B cell (primary cell): ENCODE measurements at regions not wholly inside any gene's neighbourhood (a gene's known extent, or its start where the extent isn't known, plus 50 kb on each side); places are given as distances from the start of the nearest gene placed in this dataset.

Source experiments
- EZH2 ChIP-seq: IDR thresholded peaks from 2 replicates; pipeline ENCODE4 v1.6.1; 2012; ENCODE audit warnings: borderline replicate concordance, low read depth, mild to moderate bottlenecking, moderate library complexity, low read length; ENCODE audit not compliant: insufficient read depth, poor library complexity, severe bottlenecking
- TF ChIP-seq, protein P1 (sequence below): fragments of 200-600 bp; IDR thresholded peaks from one replicate; pipeline ENCODE4 v1.8.0; 2022; ENCODE audit warnings: antibody characterized with exemption, mild to moderate bottlenecking

DNA sequence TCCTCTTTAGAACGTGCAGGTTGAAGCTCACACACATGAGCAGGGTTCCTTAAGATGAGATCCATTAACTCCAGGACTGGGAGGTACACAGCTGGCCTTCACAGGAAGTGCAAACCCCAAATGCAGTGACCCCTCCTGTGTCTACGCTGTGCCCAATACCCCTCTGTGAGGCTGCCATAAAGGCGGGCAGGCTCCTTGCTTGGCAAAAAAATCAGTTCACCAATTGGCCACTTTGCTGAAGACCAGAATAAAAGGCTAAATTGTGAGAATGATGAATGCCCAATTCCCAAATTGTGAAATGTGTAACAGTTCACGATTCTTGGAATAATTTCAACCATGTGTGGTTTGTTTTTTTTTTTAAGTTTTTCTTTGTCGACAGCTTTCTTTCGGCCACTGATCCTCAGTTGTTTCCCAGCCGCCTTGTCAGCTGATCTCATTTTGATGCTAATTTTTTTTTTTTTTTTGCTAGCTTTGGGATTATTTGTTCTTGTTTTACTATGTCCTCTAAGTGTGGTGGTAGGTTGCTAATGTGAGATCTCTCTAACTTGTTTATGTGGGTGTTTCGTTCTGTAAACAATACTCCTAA is 101.9 kb upstream of the PRSS58 start:
- TF ChIP-seq, protein P1, sequence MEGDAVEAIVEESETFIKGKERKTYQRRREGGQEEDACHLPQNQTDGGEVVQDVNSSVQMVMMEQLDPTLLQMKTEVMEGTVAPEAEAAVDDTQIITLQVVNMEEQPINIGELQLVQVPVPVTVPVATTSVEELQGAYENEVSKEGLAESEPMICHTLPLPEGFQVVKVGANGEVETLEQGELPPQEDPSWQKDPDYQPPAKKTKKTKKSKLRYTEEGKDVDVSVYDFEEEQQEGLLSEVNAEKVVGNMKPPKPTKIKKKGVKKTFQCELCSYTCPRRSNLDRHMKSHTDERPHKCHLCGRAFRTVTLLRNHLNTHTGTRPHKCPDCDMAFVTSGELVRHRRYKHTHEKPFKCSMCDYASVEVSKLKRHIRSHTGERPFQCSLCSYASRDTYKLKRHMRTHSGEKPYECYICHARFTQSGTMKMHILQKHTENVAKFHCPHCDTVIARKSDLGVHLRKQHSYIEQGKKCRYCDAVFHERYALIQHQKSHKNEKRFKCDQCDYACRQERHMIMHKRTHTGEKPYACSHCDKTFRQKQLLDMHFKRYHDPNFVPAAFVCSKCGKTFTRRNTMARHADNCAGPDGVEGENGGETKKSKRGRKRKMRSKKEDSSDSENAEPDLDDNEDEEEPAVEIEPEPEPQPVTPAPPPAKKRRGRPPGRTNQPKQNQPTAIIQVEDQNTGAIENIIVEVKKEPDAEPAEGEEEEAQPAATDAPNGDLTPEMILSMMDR: no peak
- no peak for TF ChIP-seq EZH2
